Mesendoderm (in vitro differentiated cells): ENCODE measurements at regions not wholly inside any gene's neighbourhood (a gene's known extent, or its start where the extent isn't known, plus 50 kb on each side); places are given as distances from the start of the nearest gene placed in this dataset.
A peak's percentile ranks its signal among the peaks of the same experiment; 100 is the strongest.

Experiments used
- DNase-seq: peaks from one replicate; pipeline ENCODE4 v3.0.0; 2013
- H2AK5ac ChIP-seq: 2 replicates; pipeline ENCODE4 v1.6.1; 2013; ENCODE audit warnings: low read length, inconsistent platforms
- H2BK120ac ChIP-seq: 2 replicates; pipeline ENCODE4 v1.6.1; 2013; ENCODE audit warnings: low read depth, mild to moderate bottlenecking, low read length, moderate library complexity, mixed read lengths
- H2BK15ac ChIP-seq: replicated peaks from 2 replicates; pipeline ENCODE4 v1.6.1; 2013; ENCODE audit warnings: low read depth, mild to moderate bottlenecking, moderate library complexity
- H2BK5ac ChIP-seq: 2 replicates; pipeline ENCODE4 v1.6.1; 2013; ENCODE audit warnings: low read length, inconsistent platforms
- H3K18ac ChIP-seq: 2 replicates; pipeline ENCODE4 v1.6.1; 2013; ENCODE audit warnings: mild to moderate bottlenecking, low read length, mixed read lengths
- H3K23ac ChIP-seq: one replicate; pipeline ENCODE4 v1.6.1; 2013; ENCODE audit warnings: low read length
- H3K27ac ChIP-seq: 2 replicates; pipeline ENCODE4 v1.5.1; 2013; ENCODE audit warnings: low read depth, mild to moderate bottlenecking, inconsistent platforms, low read length, moderate library complexity
- H3K27me3 ChIP-seq: 2 replicates; pipeline ENCODE4 v1.6.1; 2013; ENCODE audit warnings: low read length, control low read depth, mild to moderate bottlenecking, inconsistent platforms; ENCODE audit not compliant: insufficient read depth, poor library complexity
- H3K36me3 ChIP-seq: 2 replicates; pipeline ENCODE4 v1.6.1; 2013; ENCODE audit warnings: low read length, inconsistent platforms; ENCODE audit not compliant: control insufficient read depth, insufficient read depth
- H3K4ac ChIP-seq: one replicate; pipeline ENCODE4 v1.6.1; 2013; ENCODE audit warnings: low read depth, mild to moderate bottlenecking, low read length, moderate library complexity
- H3K4me1 ChIP-seq: 2 replicates; pipeline ENCODE4 v1.6.1; 2013; ENCODE audit warnings: low read depth, low read length, inconsistent platforms; ENCODE audit not compliant: control insufficient read depth
- H3K4me2 ChIP-seq: 2 replicates; pipeline ENCODE4 v1.6.1; 2013; ENCODE audit warnings: low read length
- H3K4me3 ChIP-seq: 2 replicates; pipeline ENCODE4 v1.5.1; 2013; ENCODE audit warnings: mild to moderate bottlenecking, low read length
- H3K56ac ChIP-seq: one replicate; pipeline ENCODE4 v1.6.1; 2013; ENCODE audit warnings: low read length
- H3K79me1 ChIP-seq: 2 replicates; pipeline ENCODE4 v1.6.1; 2013; ENCODE audit warnings: low read length, inconsistent platforms
- H3K79me2 ChIP-seq: 2 replicates; pipeline ENCODE4 v1.6.1; 2013; ENCODE audit warnings: mild to moderate bottlenecking, low read length; ENCODE audit not compliant: control insufficient read depth, insufficient read depth
- H3K9ac ChIP-seq: 2 replicates; pipeline ENCODE4 v1.6.1; 2013; ENCODE audit warnings: low read length, inconsistent platforms
- H4K5ac ChIP-seq: one replicate; pipeline ENCODE4 v1.6.1; 2013; ENCODE audit warnings: low read length
- H4K8ac ChIP-seq: one replicate; pipeline ENCODE4 v1.6.1; 2013; ENCODE audit warnings: low read depth, mild to moderate bottlenecking, control low read depth, low read length, moderate library complexity
- WGBS: extraction: QIAGEN DNeasy Blood & Tissue Kit; methylation state at CpG from one replicate; pipeline ENCODE4 v1.1.7; 2013; ENCODE audit warnings: low lambda C conversion rate, missing lambda C conversion rate; ENCODE audit not compliant: insufficient coverage; ENCODE audit errors: extremely low coverage; 5-methylcytosine and 5-hydroxymethylcytosine counted together

GRCh38 chr12:91785655-91786498 lies 359.8 kb downstream of the BTG1 start:
- H3K79me1 ChIP-seq: no peaks in the 10 kb centered on the region
- H3K4me3 ChIP-seq: no peak overlapping the region
- H3K56ac ChIP-seq: no peak overlapping the region
- no peaks in the 10 kb centered on the region for H3K79me2 ChIP-seq
- DNase-seq: no peak
- H2BK15ac ChIP-seq: no peak overlapping the region
- H2AK5ac ChIP-seq: no peak overlapping the region
- no peaks in the 10 kb centered on the region for H3K4me1 ChIP-seq
- no CpG with 5 or more reads among the region's 6 CpGs for WGBS
- no peaks in the 10 kb centered on the region for H3K27me3 ChIP-seq
- no peak overlapping the region for H3K4ac ChIP-seq
- H2BK120ac ChIP-seq: no peak overlapping the region
- H3K4me2 ChIP-seq: no peak overlapping the region
- no peak overlapping the region for H3K18ac ChIP-seq
- no peak overlapping the region for H2BK5ac ChIP-seq
- H3K27ac ChIP-seq: no peak overlapping the region
- H4K5ac ChIP-seq: no peak overlapping the region
- no peak overlapping the region for H3K9ac ChIP-seq
- no peaks in the 10 kb centered on the region for H3K36me3 ChIP-seq
- no peak overlapping the region for H3K23ac ChIP-seq
- no peak overlapping the region for H4K8ac ChIP-seq

- no peak overlapping the region for H3K56ac ChIP-seq
- peak; percentile 25 for DNase-seq
- no peaks in the 10 kb centered on the region for H3K4me1 ChIP-seq
- no peak overlapping the region for H2AK5ac ChIP-seq
- no CpG with 5 or more reads among the region's 2 CpGs for WGBS
- H3K18ac ChIP-seq: no peak overlapping the region
- H3K79me2 ChIP-seq: no peaks in the 10 kb centered on the region
- H2BK5ac ChIP-seq: no peak overlapping the region
- H3K27ac ChIP-seq: no peak overlapping the region
- no peak overlapping the region for H3K4ac ChIP-seq
- H3K9ac ChIP-seq: no peak overlapping the region
- H3K4me2 ChIP-seq: no peak overlapping the region
- no peak overlapping the region for H3K23ac ChIP-seq
- no peak overlapping the region for H4K8ac ChIP-seq
- no peaks in the 10 kb centered on the region for H3K79me1 ChIP-seq
- H2BK15ac ChIP-seq: no peak overlapping the region
- no peaks in the 10 kb centered on the region for H3K27me3 ChIP-seq
- no peak overlapping the region for H3K4me3 ChIP-seq
- H2BK120ac ChIP-seq: no peak overlapping the region
- H4K5ac ChIP-seq: no peak overlapping the region
- H3K36me3 ChIP-seq: no peaks in the 10 kb centered on the region
Measured at GRCh38 chr12:91781114-91781513, 364.5 kb downstream of the BTG1 start.

DNA sequence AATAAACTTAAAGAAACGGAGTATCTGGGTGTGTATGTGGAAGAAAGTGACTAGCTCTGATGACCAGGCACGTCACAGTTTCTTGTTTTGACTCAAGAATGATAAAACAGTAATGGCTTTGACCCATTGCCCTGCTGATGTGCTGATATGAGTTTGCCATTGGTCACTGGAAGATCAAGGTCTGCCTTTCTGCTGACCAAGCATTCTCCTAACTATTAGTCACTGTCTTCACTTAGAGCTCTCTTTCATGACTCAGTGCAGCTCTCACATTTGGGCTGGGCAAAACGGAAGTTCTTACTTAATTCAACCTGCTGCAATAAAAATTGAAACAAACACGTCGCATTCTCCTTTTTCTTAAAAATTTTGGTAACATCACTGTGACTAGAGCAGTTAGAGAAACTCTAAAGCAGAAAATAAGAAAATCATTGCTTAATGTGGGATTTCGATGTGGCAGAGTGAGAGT lies 366.7 kb downstream of the BTG1 start:
- WGBS: no CpG with 5 or more reads among the region's 6 CpGs
- no peaks in the 10 kb centered on the region for H3K4me1 ChIP-seq
- H3K4me2 ChIP-seq: no peak overlapping the region
- no peak overlapping the region for H4K8ac ChIP-seq
- H3K18ac ChIP-seq: no peak overlapping the region
- H3K4me3 ChIP-seq: no peak overlapping the region
- H2BK15ac ChIP-seq: no peak overlapping the region
- H2BK5ac ChIP-seq: no peak overlapping the region
- H3K4ac ChIP-seq: no peak overlapping the region
- DNase-seq: peak; percentile 76
- no peaks in the 10 kb centered on the region for H3K79me1 ChIP-seq
- H3K23ac ChIP-seq: no peak overlapping the region
- no peak overlapping the region for H2AK5ac ChIP-seq
- H3K56ac ChIP-seq: no peak overlapping the region
- no peak overlapping the region for H4K5ac ChIP-seq
- no peak overlapping the region for H3K9ac ChIP-seq
- H3K27me3 ChIP-seq: no peaks in the 10 kb centered on the region
- no peak overlapping the region for H2BK120ac ChIP-seq
- H3K27ac ChIP-seq: no peak overlapping the region
- H3K36me3 ChIP-seq: no peaks in the 10 kb centered on the region
- H3K79me2 ChIP-seq: no peaks in the 10 kb centered on the region

DNA sequence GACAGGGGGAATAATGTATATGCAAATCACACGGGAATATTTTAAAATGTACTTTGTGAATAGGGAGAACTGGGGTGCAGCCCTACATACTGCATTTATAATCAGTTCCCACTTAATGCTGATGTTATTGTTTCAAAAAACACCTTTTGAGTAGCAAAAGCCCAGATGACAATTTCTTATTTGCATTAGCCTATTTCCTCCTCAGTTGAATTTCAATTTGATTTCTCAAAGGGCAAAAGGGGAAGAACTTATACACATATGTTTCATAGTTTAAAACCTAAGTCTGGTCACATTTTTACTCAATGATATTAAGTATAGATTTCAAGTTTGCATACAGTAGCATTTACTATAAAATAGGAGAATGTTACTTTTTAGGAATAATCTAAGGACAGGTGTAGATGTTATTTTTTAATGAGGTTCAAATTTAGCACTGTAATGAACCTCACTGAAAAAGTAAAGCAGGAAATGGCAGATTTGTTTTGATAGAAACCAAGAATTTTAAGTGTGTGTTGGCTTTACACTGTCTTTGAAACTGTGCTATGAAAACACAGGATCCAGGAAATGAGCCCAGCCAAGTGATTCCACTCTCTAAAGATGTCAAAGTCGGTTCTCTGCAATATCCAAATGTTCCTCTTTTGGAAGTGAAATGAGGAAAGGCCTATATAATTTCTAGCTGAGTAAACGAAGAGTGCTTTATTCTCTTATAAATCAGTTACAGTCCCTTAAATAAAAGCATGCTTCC lies 367.4 kb downstream of the BTG1 start:
- no peak overlapping the region for H3K18ac ChIP-seq
- DNase-seq: no peak
- H2BK15ac ChIP-seq: no peak overlapping the region
- no peak overlapping the region for H4K8ac ChIP-seq
- no peak overlapping the region for H2AK5ac ChIP-seq
- no peak overlapping the region for H3K27ac ChIP-seq
- H3K4ac ChIP-seq: no peak overlapping the region
- H3K4me3 ChIP-seq: no peak overlapping the region
- H2BK5ac ChIP-seq: no peak overlapping the region
- WGBS: no CpG with 5 or more reads among the region's 3 CpGs
- no peaks in the 10 kb centered on the region for H3K79me1 ChIP-seq
- H3K4me1 ChIP-seq: no peaks in the 10 kb centered on the region
- H3K9ac ChIP-seq: no peak overlapping the region
- no peak overlapping the region for H3K56ac ChIP-seq
- H3K36me3 ChIP-seq: no peaks in the 10 kb centered on the region
- no peak overlapping the region for H3K4me2 ChIP-seq
- no peaks in the 10 kb centered on the region for H3K27me3 ChIP-seq
- H2BK120ac ChIP-seq: no peak overlapping the region
- no peaks in the 10 kb centered on the region for H3K79me2 ChIP-seq
- no peak overlapping the region for H3K23ac ChIP-seq
- H4K5ac ChIP-seq: no peak overlapping the region

- H3K4me3 ChIP-seq: no peak overlapping the region
- no peak overlapping the region for H3K27ac ChIP-seq
- no peak overlapping the region for H3K23ac ChIP-seq
- no peak overlapping the region for H3K4ac ChIP-seq
- no peak overlapping the region for H3K56ac ChIP-seq
- no CpG with 5 or more reads among the region's 6 CpGs for WGBS
- no peak overlapping the region for H3K18ac ChIP-seq
- no peaks in the 10 kb centered on the region for H3K36me3 ChIP-seq
- no peak overlapping the region for H2BK5ac ChIP-seq
- H2AK5ac ChIP-seq: no peak overlapping the region
- H2BK15ac ChIP-seq: no peak overlapping the region
- no peak overlapping the region for H3K4me2 ChIP-seq
- no peak overlapping the region for H3K9ac ChIP-seq
- H3K4me1 ChIP-seq: no peaks in the 10 kb centered on the region
- DNase-seq: no peak
- H4K8ac ChIP-seq: no peak overlapping the region
- H3K27me3 ChIP-seq: no peaks in the 10 kb centered on the region
- H2BK120ac ChIP-seq: no peak overlapping the region
- no peak overlapping the region for H4K5ac ChIP-seq
- no peaks in the 10 kb centered on the region for H3K79me2 ChIP-seq
- no peaks in the 10 kb centered on the region for H3K79me1 ChIP-seq
Measured at GRCh38 chr12:91777268-91777992, 368.2 kb downstream of the BTG1 start.
